Mesendoderm (in vitro differentiated cells): ENCODE measurements at regions not wholly inside any gene's neighbourhood (a gene's known extent, or its start where the extent isn't known, plus 50 kb on each side); places are given as distances from the start of the nearest gene placed in this dataset.

Experiments used
- DNase-seq: peaks from one replicate; pipeline ENCODE4 v3.0.0; 2013
- H2AK5ac ChIP-seq: 2 replicates; pipeline ENCODE4 v1.6.1; 2013; ENCODE audit warnings: low read length, inconsistent platforms
- H2BK120ac ChIP-seq: 2 replicates; pipeline ENCODE4 v1.6.1; 2013; ENCODE audit warnings: low read depth, mild to moderate bottlenecking, low read length, moderate library complexity, mixed read lengths
- H2BK15ac ChIP-seq: replicated peaks from 2 replicates; pipeline ENCODE4 v1.6.1; 2013; ENCODE audit warnings: low read depth, mild to moderate bottlenecking, moderate library complexity
- H2BK5ac ChIP-seq: 2 replicates; pipeline ENCODE4 v1.6.1; 2013; ENCODE audit warnings: low read length, inconsistent platforms
- H3K18ac ChIP-seq: 2 replicates; pipeline ENCODE4 v1.6.1; 2013; ENCODE audit warnings: mild to moderate bottlenecking, low read length, mixed read lengths
- H3K23ac ChIP-seq: one replicate; pipeline ENCODE4 v1.6.1; 2013; ENCODE audit warnings: low read length
- H3K27ac ChIP-seq: 2 replicates; pipeline ENCODE4 v1.5.1; 2013; ENCODE audit warnings: low read depth, mild to moderate bottlenecking, inconsistent platforms, low read length, moderate library complexity
- H3K27me3 ChIP-seq: 2 replicates; pipeline ENCODE4 v1.6.1; 2013; ENCODE audit warnings: low read length, control low read depth, mild to moderate bottlenecking, inconsistent platforms; ENCODE audit not compliant: insufficient read depth, poor library complexity
- H3K36me3 ChIP-seq: 2 replicates; pipeline ENCODE4 v1.6.1; 2013; ENCODE audit warnings: low read length, inconsistent platforms; ENCODE audit not compliant: control insufficient read depth, insufficient read depth
- H3K4ac ChIP-seq: one replicate; pipeline ENCODE4 v1.6.1; 2013; ENCODE audit warnings: low read depth, mild to moderate bottlenecking, low read length, moderate library complexity
- H3K4me1 ChIP-seq: 2 replicates; pipeline ENCODE4 v1.6.1; 2013; ENCODE audit warnings: low read depth, low read length, inconsistent platforms; ENCODE audit not compliant: control insufficient read depth
- H3K4me2 ChIP-seq: 2 replicates; pipeline ENCODE4 v1.6.1; 2013; ENCODE audit warnings: low read length
- H3K4me3 ChIP-seq: 2 replicates; pipeline ENCODE4 v1.5.1; 2013; ENCODE audit warnings: mild to moderate bottlenecking, low read length
- H3K56ac ChIP-seq: one replicate; pipeline ENCODE4 v1.6.1; 2013; ENCODE audit warnings: low read length
- H3K79me1 ChIP-seq: 2 replicates; pipeline ENCODE4 v1.6.1; 2013; ENCODE audit warnings: low read length, inconsistent platforms
- H3K79me2 ChIP-seq: 2 replicates; pipeline ENCODE4 v1.6.1; 2013; ENCODE audit warnings: mild to moderate bottlenecking, low read length; ENCODE audit not compliant: control insufficient read depth, insufficient read depth
- H3K9ac ChIP-seq: 2 replicates; pipeline ENCODE4 v1.6.1; 2013; ENCODE audit warnings: low read length, inconsistent platforms
- H4K5ac ChIP-seq: one replicate; pipeline ENCODE4 v1.6.1; 2013; ENCODE audit warnings: low read length
- H4K8ac ChIP-seq: one replicate; pipeline ENCODE4 v1.6.1; 2013; ENCODE audit warnings: low read depth, mild to moderate bottlenecking, control low read depth, low read length, moderate library complexity
- WGBS: extraction: QIAGEN DNeasy Blood & Tissue Kit; methylation state at CpG from one replicate; pipeline ENCODE4 v1.1.7; 2013; ENCODE audit warnings: low lambda C conversion rate, missing lambda C conversion rate; ENCODE audit not compliant: insufficient coverage; ENCODE audit errors: extremely low coverage; 5-methylcytosine and 5-hydroxymethylcytosine counted together

DNA sequence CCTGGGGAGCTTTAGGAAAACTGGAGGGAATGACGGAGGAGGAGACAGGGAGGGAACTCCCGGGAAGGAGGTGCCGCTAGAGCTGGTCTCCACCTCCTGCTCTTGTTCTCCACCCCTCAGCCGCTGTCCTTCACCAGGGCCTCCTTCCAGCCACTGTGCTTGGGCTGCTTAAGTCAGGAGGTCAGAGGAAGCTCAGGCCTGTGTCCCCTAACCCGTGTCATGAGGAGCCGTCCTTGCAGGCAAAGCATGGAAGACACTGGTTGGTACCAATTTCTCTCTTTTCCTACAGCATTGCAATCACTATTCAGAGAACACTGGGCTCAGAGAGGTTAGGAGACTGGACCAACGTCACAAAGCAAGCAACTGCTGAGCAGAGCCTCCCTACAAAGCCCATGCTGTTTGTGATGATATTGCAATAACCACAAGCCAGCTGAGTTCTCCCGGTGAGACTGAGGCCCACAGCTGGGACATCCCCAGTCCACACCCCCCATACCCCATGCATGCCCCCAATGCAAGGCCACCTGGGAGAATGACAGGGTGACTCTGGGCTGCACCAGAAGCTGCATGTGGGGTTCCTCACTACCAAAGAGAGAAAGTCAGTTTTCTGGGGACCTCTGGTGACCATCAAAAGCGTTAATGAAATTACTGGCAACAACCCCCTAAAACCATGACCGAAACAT lies 427.5 kb downstream of the NPHP4 start:
- Histone ChIP-seq H3K4me1 (no peaks in the 10 kb centered on the region), H3K18ac (no peak overlapping the region), H3K79me1 (no peaks in the 10 kb centered on the region), H3K27ac (no peak overlapping the region), H3K79me2 (no peaks in the 10 kb centered on the region), H3K36me3 (no peaks in the 10 kb centered on the region), H4K5ac (no peak overlapping the region), H3K4me2 (no peak overlapping the region), H3K4ac (no peak overlapping the region), H2BK15ac (no peak overlapping the region), H3K9ac (no peak overlapping the region), H3K23ac (no peak overlapping the region), H2AK5ac (no peak overlapping the region), H3K27me3 (no peaks in the 10 kb centered on the region), H4K8ac (no peak overlapping the region), H3K4me3 (no peak overlapping the region), H3K56ac (no peak overlapping the region), H2BK5ac (no peak overlapping the region), H2BK120ac (no peak overlapping the region)
- WGBS: no CpG with 5 or more reads among the region's 10 CpGs
- no peak for DNase-seq

DNA sequence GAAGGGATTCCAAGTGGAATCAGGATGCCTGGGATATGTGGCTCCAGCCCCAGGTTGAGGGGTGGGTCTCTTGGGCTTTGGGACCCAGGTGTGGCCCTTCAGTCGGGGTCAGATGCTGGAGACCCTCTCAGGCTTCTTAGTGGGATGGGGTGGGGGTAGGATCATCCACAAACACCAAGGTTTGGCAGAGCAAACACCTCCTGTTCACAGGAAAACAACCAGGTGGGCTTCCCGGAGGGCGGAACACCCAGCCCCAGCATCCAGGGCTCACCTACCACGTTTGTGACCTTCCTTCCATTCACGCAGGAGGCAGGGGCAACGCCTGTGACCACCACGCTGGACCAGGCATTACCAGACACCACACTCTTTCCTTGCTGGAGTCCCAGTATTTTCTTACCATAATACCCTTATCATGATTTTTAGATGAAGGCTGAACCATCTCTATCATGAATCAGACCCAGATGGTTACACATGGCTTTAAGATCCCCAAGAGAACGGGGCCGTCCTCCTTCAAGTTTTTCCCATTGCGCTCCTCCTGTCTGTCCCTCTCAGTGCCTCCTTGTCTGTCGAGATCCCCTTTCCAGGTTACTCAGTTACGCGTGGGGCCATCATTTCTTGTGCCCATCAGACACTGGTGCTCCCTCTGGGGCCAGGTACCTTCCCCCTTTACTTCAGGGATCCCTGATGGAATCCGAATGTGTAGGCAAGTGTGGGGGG lies 428.2 kb downstream of the NPHP4 start:
- H3K4me1 ChIP-seq: no peaks in the 10 kb centered on the region
- no peaks in the 10 kb centered on the region for H3K36me3 ChIP-seq
- no peak overlapping the region for H4K8ac ChIP-seq
- H3K79me2 ChIP-seq: no peaks in the 10 kb centered on the region
- no peak overlapping the region for H2BK15ac ChIP-seq
- no peak for DNase-seq
- H3K9ac ChIP-seq: no peak overlapping the region
- H4K5ac ChIP-seq: no peak overlapping the region
- no CpG with 5 or more reads among the region's 14 CpGs for WGBS
- H3K79me1 ChIP-seq: no peaks in the 10 kb centered on the region
- no peaks in the 10 kb centered on the region for H3K27me3 ChIP-seq
- no peak overlapping the region for H3K4me2 ChIP-seq
- no peak overlapping the region for H3K18ac ChIP-seq
- no peak overlapping the region for H3K23ac ChIP-seq
- no peak overlapping the region for H2BK5ac ChIP-seq
- H3K4me3 ChIP-seq: no peak overlapping the region
- H3K27ac ChIP-seq: no peak overlapping the region
- H2BK120ac ChIP-seq: no peak overlapping the region
- no peak overlapping the region for H3K56ac ChIP-seq
- H2AK5ac ChIP-seq: no peak overlapping the region
- no peak overlapping the region for H3K4ac ChIP-seq

DNA sequence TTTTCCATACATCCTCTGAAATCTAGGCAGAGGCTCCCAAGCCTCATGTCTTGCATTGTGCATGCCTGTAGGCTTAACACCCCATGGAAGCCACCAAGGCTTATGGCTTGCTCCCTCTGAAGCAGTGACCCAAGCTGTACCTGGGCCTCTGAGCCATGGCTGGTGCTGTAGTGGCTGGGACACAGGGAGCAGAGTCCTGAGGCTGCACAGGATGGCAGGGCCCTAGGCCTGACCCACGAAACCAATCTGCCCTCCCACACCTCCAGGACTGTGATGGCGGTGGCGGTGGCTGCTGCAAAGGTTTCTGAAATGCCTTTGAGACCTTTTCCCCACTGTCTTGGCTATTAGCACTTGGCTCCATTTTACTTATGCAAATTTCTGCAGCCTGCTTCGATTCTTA lies 429.5 kb downstream of the NPHP4 start:
- H3K18ac ChIP-seq: no peak overlapping the region
- H3K4me2 ChIP-seq: no peak overlapping the region
- no peak overlapping the region for H3K9ac ChIP-seq
- no peak overlapping the region for H3K56ac ChIP-seq
- no CpG with 5 or more reads among the region's 4 CpGs for WGBS
- no peaks in the 10 kb centered on the region for H3K4me1 ChIP-seq
- H3K36me3 ChIP-seq: no peaks in the 10 kb centered on the region
- H3K27ac ChIP-seq: no peak overlapping the region
- H3K79me2 ChIP-seq: no peaks in the 10 kb centered on the region
- H3K4ac ChIP-seq: no peak overlapping the region
- no peak overlapping the region for H2BK5ac ChIP-seq
- H4K5ac ChIP-seq: no peak overlapping the region
- no peak overlapping the region for H2BK15ac ChIP-seq
- no peak overlapping the region for H2AK5ac ChIP-seq
- H3K23ac ChIP-seq: no peak overlapping the region
- DNase-seq: no peak
- no peaks in the 10 kb centered on the region for H3K27me3 ChIP-seq
- no peak overlapping the region for H3K4me3 ChIP-seq
- H2BK120ac ChIP-seq: no peak overlapping the region
- H3K79me1 ChIP-seq: no peaks in the 10 kb centered on the region
- no peak overlapping the region for H4K8ac ChIP-seq

DNA sequence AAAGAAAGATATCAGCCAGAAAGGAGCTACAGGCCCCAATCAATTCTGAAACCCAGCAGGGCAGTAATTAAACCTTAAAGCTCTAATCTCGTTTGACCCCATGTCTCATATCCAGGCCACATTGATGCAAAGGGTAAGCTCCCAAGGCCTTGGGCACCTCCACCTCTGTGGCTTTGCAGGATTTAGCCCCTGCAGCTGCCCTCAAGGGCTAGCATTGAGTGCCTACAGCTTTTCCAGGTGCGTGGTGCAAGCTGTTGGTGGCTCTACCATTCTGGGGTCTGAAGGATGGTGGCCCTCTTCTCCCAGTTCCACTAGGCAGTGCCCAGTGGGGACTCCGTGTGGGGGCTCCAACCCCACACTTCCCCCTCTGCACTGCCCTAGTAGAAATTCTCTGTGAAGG lies 429.9 kb downstream of the NPHP4 start:
- no peak overlapping the region for H3K27ac ChIP-seq
- H3K27me3 ChIP-seq: no peaks in the 10 kb centered on the region
- H3K4me2 ChIP-seq: no peak overlapping the region
- H3K56ac ChIP-seq: no peak overlapping the region
- H3K9ac ChIP-seq: no peak overlapping the region
- H3K79me1 ChIP-seq: no peaks in the 10 kb centered on the region
- no peak overlapping the region for H4K8ac ChIP-seq
- H3K4me1 ChIP-seq: no peaks in the 10 kb centered on the region
- no peak overlapping the region for H2AK5ac ChIP-seq
- no peaks in the 10 kb centered on the region for H3K36me3 ChIP-seq
- no peak overlapping the region for H3K4ac ChIP-seq
- WGBS: no CpG with 5 or more reads among the region's 3 CpGs
- no peak overlapping the region for H2BK5ac ChIP-seq
- no peak overlapping the region for H3K4me3 ChIP-seq
- H3K23ac ChIP-seq: no peak overlapping the region
- no peak for DNase-seq
- no peak overlapping the region for H2BK120ac ChIP-seq
- H3K79me2 ChIP-seq: no peaks in the 10 kb centered on the region
- H2BK15ac ChIP-seq: no peak overlapping the region
- H3K18ac ChIP-seq: no peak overlapping the region
- no peak overlapping the region for H4K5ac ChIP-seq

DNA sequence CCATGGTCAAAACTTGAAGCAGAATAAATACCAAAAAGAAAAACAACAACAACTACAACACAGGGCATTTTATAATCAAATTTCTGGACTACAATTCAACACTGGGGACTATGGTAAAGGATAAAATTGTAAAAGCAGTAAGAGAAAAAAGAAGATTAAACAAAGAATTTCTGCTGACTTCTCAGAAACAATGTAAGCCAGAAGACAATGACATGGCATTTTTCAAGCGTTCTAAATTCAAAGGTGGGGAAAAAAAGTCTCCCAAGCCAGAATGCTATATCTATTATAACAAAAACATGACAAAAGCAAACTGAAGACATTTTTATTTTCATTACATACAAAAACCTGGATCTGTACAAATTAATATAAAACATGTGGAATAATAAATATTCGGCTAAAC lies 433.1 kb downstream of the NPHP4 start:
- no peaks in the 10 kb centered on the region for H3K4me1 ChIP-seq
- H3K9ac ChIP-seq: no peak overlapping the region
- no peak overlapping the region for H3K18ac ChIP-seq
- H3K79me2 ChIP-seq: no peaks in the 10 kb centered on the region
- no peak overlapping the region for H2BK15ac ChIP-seq
- H2AK5ac ChIP-seq: no peak overlapping the region
- H3K4ac ChIP-seq: no peak overlapping the region
- no peak overlapping the region for H3K23ac ChIP-seq
- H3K4me3 ChIP-seq: no peak overlapping the region
- no peak overlapping the region for H4K5ac ChIP-seq
- H2BK120ac ChIP-seq: no peak overlapping the region
- no peak overlapping the region for H4K8ac ChIP-seq
- no peak for DNase-seq
- H3K4me2 ChIP-seq: no peak overlapping the region
- no peaks in the 10 kb centered on the region for H3K79me1 ChIP-seq
- no CpG with 5 or more reads among the region's 2 CpGs for WGBS
- no peak overlapping the region for H2BK5ac ChIP-seq
- no peaks in the 10 kb centered on the region for H3K36me3 ChIP-seq
- no peak overlapping the region for H3K56ac ChIP-seq
- H3K27ac ChIP-seq: no peak overlapping the region
- H3K27me3 ChIP-seq: no peaks in the 10 kb centered on the region

DNA sequence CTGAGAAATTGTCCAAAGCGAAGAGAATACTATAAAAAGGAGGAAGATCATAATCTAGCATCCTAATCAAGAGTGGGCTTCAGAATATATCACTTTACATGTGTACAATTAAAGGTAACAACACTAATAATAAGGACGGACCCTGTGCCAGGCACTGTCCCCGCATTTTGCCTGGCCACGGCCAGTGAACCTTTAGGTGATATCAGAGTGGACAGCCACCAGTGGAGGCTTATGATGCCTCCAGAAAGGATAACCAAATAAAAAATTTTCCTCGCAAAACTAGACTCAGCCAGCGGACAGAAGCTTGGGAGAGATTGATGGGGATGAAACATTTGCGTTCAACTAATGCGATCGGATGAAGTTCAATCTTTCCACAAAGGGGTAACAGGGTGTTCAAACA lies 436.4 kb downstream of the NPHP4 start:
- no peak overlapping the region for H3K4ac ChIP-seq
- H3K4me2 ChIP-seq: no peak overlapping the region
- no peak for DNase-seq
- no peaks in the 10 kb centered on the region for H3K79me1 ChIP-seq
- no peak overlapping the region for H2BK15ac ChIP-seq
- H4K5ac ChIP-seq: no peak overlapping the region
- no peak overlapping the region for H3K9ac ChIP-seq
- no peak overlapping the region for H3K18ac ChIP-seq
- no peak overlapping the region for H3K27ac ChIP-seq
- WGBS: no CpG with 5 or more reads among the region's 9 CpGs
- H3K79me2 ChIP-seq: no peaks in the 10 kb centered on the region
- H3K23ac ChIP-seq: no peak overlapping the region
- H3K4me3 ChIP-seq: no peak overlapping the region
- no peak overlapping the region for H4K8ac ChIP-seq
- H2BK5ac ChIP-seq: no peak overlapping the region
- H3K27me3 ChIP-seq: no peaks in the 10 kb centered on the region
- no peaks in the 10 kb centered on the region for H3K4me1 ChIP-seq
- no peaks in the 10 kb centered on the region for H3K36me3 ChIP-seq
- H2AK5ac ChIP-seq: no peak overlapping the region
- H3K56ac ChIP-seq: no peak overlapping the region
- no peak overlapping the region for H2BK120ac ChIP-seq
